ENCODE measurements at regions not wholly inside any gene's neighbourhood (a gene's known extent, or its start where the extent isn't known, plus 50 kb on each side); places are given as distances from the start of the nearest gene placed in this dataset.

DNA sequence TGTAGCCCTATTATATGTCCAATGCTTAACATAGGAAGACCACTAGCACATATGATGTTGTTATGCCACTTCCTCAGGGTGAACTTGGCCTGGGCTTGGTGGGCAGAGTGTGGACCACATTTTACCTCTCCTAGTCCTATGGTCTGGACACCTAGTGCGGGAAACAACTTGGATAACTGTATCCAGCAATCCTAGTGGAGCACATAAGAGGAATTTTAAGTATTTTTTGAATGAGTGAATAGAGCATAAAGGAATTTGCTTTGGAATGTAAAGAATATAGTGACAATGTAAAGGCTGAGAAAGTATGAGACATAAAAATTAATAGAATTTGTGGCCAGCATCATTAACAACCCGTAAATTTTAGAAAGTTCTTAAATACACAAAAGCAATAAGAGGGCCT, 528.9 kb downstream of the IGSF11 start:
- Histone ChIP-seq H3K4me1 (ENCODE audit: insufficient read depth) (peaks cover 17% of the 10 kb centered on the region), H2AFZ (no peak overlapping the region), H4K20me1 (replicated peaks; ENCODE audit: insufficient read depth) (no peaks in the 10 kb centered on the region), H3K27ac (ENCODE audit: low read depth) (no peak overlapping the region), H3K79me2 (replicated peaks; ENCODE audit: insufficient read depth) (no peaks in the 10 kb centered on the region), H3K4me3 (no peak overlapping the region), H3F3A (replicated peaks; ENCODE audit: low read depth) (no peaks in the 10 kb centered on the region), H3K27me3 (ENCODE audit: insufficient read depth) (no peaks in the 10 kb centered on the region), H3K4me2 (no peak overlapping the region), H3K9me2 (ENCODE audit: insufficient read depth) (peaks cover 3% of the 10 kb centered on the region; the same call in 1 of the 2 replicates), H3K36me3 (ENCODE audit: insufficient read depth) (no peaks in the 10 kb centered on the region)
- H3K4me3 Mint-ChIP-seq = no peak overlapping the region
- no peaks in the 10 kb centered on the region for H3K36me3 Mint-ChIP-seq (ENCODE audit: low read depth)
- ATAC-seq (no peak), DNase-seq (ENCODE audit: low spot score) (no peak)
- no peak overlapping the region for H3K27ac Mint-ChIP-seq
- TF ChIP-seq JUNB (IDR thresholded peaks at IDR 0.05; ENCODE audit: unreplicated experiment) (no peak), ZNF331 (CRISPR knock-in tag; IDR thresholded peaks at IDR 0.05; ENCODE audit: low read depth) (no peak), NANOG (IDR thresholded peaks at IDR 0.05; ENCODE audit: borderline replicate concordance) (no peak), CREB1 (CRISPR knock-in tag; IDR thresholded peaks at IDR 0.05; ENCODE audit: low read depth) (no peak), POLR2AphosphoS5 (IDR thresholded peaks at IDR 0.05; ENCODE audit: low read depth) (no peak), STAT1 (IDR thresholded peaks at IDR 0.05; ENCODE audit: unreplicated experiment) (no peak), EZH2 (IDR thresholded peaks at IDR 0.05; ENCODE audit: low read depth, unreplicated experiment) (no peak), ZNF114 (CRISPR knock-in tag; IDR thresholded peaks at IDR 0.05) (no peak), EZH2phosphoT487 (IDR thresholded peaks at IDR 0.05; ENCODE audit: unreplicated experiment) (no peak)
- TF ChIP-seq, protein P1, sequence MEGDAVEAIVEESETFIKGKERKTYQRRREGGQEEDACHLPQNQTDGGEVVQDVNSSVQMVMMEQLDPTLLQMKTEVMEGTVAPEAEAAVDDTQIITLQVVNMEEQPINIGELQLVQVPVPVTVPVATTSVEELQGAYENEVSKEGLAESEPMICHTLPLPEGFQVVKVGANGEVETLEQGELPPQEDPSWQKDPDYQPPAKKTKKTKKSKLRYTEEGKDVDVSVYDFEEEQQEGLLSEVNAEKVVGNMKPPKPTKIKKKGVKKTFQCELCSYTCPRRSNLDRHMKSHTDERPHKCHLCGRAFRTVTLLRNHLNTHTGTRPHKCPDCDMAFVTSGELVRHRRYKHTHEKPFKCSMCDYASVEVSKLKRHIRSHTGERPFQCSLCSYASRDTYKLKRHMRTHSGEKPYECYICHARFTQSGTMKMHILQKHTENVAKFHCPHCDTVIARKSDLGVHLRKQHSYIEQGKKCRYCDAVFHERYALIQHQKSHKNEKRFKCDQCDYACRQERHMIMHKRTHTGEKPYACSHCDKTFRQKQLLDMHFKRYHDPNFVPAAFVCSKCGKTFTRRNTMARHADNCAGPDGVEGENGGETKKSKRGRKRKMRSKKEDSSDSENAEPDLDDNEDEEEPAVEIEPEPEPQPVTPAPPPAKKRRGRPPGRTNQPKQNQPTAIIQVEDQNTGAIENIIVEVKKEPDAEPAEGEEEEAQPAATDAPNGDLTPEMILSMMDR (conservative IDR thresholded peaks at IDR 0.05; ENCODE audit: low read depth in 2 of 2) = no peak
- TF ChIP-seq, protein P2, sequence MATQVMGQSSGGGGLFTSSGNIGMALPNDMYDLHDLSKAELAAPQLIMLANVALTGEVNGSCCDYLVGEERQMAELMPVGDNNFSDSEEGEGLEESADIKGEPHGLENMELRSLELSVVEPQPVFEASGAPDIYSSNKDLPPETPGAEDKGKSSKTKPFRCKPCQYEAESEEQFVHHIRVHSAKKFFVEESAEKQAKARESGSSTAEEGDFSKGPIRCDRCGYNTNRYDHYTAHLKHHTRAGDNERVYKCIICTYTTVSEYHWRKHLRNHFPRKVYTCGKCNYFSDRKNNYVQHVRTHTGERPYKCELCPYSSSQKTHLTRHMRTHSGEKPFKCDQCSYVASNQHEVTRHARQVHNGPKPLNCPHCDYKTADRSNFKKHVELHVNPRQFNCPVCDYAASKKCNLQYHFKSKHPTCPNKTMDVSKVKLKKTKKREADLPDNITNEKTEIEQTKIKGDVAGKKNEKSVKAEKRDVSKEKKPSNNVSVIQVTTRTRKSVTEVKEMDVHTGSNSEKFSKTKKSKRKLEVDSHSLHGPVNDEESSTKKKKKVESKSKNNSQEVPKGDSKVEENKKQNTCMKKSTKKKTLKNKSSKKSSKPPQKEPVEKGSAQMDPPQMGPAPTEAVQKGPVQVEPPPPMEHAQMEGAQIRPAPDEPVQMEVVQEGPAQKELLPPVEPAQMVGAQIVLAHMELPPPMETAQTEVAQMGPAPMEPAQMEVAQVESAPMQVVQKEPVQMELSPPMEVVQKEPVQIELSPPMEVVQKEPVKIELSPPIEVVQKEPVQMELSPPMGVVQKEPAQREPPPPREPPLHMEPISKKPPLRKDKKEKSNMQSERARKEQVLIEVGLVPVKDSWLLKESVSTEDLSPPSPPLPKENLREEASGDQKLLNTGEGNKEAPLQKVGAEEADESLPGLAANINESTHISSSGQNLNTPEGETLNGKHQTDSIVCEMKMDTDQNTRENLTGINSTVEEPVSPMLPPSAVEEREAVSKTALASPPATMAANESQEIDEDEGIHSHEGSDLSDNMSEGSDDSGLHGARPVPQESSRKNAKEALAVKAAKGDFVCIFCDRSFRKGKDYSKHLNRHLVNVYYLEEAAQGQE (IDR thresholded peaks at IDR 0.05; ENCODE audit: unreplicated experiment) = no peak
- TF ChIP-seq, protein P3, sequence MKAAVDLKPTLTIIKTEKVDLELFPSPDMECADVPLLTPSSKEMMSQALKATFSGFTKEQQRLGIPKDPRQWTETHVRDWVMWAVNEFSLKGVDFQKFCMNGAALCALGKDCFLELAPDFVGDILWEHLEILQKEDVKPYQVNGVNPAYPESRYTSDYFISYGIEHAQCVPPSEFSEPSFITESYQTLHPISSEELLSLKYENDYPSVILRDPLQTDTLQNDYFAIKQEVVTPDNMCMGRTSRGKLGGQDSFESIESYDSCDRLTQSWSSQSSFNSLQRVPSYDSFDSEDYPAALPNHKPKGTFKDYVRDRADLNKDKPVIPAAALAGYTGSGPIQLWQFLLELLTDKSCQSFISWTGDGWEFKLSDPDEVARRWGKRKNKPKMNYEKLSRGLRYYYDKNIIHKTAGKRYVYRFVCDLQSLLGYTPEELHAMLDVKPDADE (IDR thresholded peaks at IDR 0.05) = no peak
- TF ChIP-seq, protein P4, sequence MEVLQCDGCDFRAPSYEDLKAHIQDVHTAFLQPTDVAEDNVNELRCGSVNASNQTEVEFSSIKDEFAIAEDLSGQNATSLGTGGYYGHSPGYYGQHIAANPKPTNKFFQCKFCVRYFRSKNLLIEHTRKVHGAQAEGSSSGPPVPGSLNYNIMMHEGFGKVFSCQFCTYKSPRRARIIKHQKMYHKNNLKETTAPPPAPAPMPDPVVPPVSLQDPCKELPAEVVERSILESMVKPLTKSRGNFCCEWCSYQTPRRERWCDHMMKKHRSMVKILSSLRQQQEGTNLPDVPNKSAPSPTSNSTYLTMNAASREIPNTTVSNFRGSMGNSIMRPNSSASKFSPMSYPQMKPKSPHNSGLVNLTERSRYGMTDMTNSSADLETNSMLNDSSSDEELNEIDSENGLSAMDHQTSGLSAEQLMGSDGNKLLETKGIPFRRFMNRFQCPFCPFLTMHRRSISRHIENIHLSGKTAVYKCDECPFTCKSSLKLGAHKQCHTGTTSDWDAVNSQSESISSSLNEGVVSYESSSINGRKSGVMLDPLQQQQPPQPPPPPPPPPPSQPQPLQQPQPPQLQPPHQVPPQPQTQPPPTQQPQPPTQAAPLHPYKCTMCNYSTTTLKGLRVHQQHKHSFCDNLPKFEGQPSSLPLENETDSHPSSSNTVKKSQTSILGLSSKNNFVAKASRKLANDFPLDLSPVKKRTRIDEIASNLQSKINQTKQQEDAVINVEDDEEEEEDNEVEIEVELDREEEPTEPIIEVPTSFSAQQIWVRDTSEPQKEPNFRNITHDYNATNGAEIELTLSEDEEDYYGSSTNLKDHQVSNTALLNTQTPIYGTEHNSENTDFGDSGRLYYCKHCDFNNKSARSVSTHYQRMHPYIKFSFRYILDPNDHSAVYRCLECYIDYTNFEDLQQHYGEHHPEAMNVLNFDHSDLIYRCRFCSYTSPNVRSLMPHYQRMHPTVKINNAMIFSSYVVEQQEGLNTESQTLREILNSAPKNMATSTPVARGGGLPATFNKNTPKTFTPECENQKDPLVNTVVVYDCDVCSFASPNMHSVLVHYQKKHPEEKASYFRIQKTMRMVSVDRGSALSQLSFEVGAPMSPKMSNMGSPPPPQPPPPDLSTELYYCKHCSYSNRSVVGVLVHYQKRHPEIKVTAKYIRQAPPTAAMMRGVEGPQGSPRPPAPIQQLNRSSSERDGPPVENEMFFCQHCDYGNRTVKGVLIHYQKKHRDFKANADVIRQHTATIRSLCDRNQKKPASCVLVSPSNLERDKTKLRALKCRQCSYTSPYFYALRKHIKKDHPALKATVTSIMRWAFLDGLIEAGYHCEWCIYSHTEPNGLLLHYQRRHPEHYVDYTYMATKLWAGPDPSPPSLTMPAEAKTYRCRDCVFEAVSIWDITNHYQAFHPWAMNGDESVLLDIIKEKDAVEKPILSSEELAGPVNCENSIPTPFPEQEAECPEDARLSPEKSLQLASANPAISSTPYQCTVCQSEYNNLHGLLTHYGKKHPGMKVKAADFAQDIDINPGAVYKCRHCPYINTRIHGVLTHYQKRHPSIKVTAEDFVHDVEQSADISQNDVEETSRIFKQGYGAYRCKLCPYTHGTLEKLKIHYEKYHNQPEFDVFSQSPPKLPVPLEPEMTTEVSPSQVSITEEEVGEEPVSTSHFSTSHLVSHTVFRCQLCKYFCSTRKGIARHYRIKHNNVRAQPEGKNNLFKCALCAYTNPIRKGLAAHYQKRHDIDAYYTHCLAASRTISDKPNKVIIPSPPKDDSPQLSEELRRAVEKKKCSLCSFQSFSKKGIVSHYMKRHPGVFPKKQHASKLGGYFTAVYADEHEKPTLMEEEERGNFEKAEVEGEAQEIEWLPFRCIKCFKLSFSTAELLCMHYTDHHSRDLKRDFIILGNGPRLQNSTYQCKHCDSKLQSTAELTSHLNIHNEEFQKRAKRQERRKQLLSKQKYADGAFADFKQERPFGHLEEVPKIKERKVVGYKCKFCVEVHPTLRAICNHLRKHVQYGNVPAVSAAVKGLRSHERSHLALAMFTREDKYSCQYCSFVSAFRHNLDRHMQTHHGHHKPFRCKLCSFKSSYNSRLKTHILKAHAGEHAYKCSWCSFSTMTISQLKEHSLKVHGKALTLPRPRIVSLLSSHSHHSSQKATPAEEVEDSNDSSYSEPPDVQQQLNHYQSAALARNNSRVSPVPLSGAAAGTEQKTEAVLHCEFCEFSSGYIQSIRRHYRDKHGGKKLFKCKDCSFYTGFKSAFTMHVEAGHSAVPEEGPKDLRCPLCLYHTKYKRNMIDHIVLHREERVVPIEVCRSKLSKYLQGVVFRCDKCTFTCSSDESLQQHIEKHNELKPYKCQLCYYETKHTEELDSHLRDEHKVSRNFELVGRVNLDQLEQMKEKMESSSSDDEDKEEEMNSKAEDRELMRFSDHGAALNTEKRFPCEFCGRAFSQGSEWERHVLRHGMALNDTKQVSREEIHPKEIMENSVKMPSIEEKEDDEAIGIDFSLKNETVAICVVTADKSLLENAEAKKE (CRISPR knock-in tag; IDR thresholded peaks at IDR 0.05) = no peak
- H3K27me3 Mint-ChIP-seq (ENCODE audit: insufficient read depth, low read depth, poor library complexity) = no peaks in the 10 kb centered on the region
- H3K9me3 Mint-ChIP-seq = no peaks in the 10 kb centered on the region; the same call in 2 of the 3 replicates
- peaks cover 10% of the 10 kb centered on the region for H3K4me1 Mint-ChIP-seq

All from GM23338 (cell line).